ENCODE measurements at regions not wholly inside any gene's neighbourhood (a gene's known extent, or its start where the extent isn't known, plus 50 kb on each side); places are given as distances from the start of the nearest gene placed in this dataset.

DNA sequence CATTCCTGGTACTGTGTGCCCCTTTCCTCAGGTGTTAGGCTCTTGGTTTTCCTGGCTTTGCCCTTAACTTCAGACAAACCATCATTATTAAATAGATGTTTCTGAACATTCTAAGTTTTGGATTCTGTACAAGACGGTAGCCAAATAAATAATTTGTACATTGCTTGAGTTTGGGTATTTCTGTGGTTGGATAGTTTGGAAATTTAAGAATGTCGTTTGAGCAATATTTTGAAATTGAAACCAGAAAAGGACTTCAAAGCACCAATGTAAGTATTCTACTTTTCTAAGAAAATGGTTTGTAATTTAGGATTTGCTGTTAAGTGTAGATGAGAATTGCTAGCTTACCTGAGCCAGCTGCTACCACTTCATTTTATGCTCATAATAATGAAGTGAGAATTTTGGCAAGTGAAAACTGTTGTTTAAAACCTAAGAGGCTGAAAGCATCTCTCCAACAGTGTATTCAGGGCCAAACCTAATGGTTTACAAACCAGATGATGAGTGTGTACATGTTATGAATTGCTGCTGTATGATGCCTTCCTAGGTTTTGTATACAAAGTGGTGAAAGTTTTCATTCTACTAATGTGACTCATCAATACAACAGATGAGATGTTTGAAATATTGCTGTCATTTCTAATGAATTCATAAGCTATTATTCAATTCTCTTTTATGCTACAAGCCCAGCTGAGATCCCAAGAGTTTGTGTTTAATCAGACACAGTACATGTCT lies 181.5 kb upstream of the PRKD1 start:
- DNase-seq, result no peak
- TF ChIP-seq GATA1 (IDR thresholded peaks at IDR 0.05; ENCODE audit: low read depth, low read length), result no peak
- no peak for TF ChIP-seq POLR2A (IDR thresholded peaks at IDR 0.05; ENCODE audit: low read length)

DNA sequence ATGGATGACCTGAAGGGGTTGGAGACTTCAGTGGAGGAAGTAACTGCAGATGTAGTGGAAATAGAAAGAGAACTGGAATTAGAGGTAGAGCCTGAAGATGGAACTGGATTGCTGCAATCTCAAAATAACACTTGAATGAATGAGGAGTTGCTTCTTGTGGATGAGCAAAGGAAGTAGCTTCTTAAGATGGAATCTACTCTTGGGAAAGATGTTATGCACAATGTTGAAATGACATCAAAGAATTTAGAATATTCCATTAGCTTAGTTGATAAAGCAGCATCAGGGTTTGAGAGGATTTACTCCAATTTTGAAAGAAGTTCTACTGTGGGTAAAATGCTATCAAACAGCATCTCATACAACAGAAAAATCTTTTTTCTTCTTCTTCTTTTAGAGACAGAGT lies 186.4 kb upstream of the PRKD1 start:
- no peak for TF ChIP-seq GATA1 (IDR thresholded peaks at IDR 0.05; ENCODE audit: low read depth, low read length)
- DNase-seq, result no peak

DNA sequence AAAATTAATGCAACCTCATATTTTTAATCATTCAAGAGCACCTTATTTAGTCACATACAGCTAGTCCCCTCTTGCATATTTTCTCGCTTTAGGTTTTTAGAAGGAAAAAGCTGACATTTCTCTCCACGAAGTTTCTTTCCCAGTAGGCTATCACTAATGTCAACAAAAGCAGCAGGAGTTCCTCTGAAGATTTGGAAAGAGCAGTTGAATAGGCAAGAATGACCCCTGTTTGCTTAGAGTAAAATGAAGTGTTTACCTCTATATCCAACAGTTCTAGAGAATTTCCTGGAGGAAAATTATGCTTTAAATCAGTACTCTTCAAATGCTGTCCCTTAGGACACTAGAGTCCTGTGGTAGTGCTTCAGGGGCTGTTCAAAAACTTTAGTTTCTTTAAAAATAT lies 188.1 kb upstream of the PRKD1 start:
- no peak for DNase-seq
- TF ChIP-seq POLR2A (IDR thresholded peaks at IDR 0.05; ENCODE audit: low read length), result no peak
- no peak for TF ChIP-seq GATA1 (IDR thresholded peaks at IDR 0.05; ENCODE audit: low read depth, low read length)

DNA sequence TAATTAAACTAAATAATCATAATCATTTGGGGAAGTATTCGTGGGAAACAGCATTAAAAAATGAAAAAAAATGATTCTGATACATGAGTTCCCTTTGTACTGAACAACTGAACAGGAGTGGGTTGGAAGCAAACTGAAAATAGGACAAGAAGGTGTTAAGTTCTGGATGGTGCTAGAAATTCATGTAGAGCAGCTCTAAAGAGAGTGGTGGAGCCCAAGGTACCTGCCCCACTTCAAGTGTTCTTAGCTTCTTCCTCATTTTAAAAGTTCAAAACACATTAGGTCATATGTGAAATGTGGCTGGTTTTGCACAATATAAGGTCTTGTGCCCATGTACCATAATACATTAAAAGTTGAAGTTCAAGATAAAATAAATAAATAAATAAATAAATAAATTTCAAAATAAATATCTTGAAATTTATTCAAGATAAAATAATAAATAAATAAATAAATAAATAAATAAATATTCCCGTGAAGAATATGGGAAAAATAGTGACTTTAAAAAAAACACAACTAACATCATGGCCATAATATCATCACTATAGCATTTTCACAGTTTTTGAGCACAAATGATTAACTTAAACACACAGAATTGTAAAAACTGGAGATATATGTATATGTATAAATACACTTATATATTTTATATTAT lies 191.5 kb upstream of the PRKD1 start:
- TF ChIP-seq POLR2A (IDR thresholded peaks at IDR 0.05; ENCODE audit: low read length), result no peak
- TF ChIP-seq GATA1 (IDR thresholded peaks at IDR 0.05; ENCODE audit: low read depth, low read length), result no peak
- no peak for DNase-seq

DNA sequence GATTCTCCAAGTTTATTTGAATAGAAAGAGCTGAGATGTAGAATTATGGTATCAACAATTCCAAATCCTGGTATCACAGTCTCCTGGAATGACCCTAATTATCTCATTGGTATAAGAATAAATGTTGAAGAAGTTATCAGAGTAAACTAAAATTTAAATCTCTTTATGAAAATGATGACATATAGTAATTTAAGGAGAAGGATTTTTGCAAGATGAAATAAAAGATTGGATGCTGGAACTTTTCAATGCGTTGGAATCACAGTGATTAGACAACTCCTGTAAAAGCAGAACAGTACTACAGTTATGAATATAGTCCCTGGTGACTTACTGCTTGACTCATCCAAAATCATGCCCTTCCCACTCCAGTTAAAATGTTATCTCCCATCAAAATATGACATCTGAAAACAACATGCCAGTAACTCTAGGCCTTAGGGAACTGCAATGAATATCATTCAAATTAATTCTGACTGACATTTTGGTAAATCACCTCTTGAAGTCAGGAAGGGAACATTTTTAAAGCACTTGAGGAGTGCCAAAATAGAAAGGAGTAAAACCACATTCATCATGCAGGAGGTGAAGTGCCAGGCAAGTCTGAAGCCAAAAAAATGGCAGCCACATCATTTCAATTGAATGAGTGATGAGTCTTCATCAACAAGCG lies 197.8 kb upstream of the PRKD1 start:
- no peak for DNase-seq
- TF ChIP-seq GATA1 (IDR thresholded peaks at IDR 0.05; ENCODE audit: low read depth, low read length) (no peak), POLR2A (IDR thresholded peaks at IDR 0.05; ENCODE audit: low read length) (no peak)

DNA sequence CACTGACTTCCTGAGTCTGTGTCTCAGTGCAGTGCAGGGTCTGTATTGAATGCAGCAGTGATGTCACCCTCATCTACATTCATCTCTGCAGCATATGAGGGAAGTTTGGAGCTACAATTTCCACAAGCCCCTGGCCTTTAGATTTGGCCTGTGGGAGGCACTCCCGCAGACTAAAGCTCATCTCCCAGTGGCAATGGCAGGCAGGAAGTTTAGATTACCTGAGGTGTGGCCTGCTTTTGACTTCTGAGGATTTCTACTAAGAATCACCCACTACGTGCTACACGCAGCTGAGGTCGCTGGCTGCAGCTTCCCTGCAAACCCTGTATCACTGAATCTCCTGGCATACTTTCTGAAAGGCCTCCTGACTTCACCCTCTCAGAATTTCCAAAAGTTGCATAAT lies 202.2 kb upstream of the PRKD1 start:
- TF ChIP-seq GATA1 (IDR thresholded peaks at IDR 0.05; ENCODE audit: low read depth, low read length) (no peak), POLR2A (IDR thresholded peaks at IDR 0.05; ENCODE audit: low read length) (no peak)
- no peak for DNase-seq

DNA sequence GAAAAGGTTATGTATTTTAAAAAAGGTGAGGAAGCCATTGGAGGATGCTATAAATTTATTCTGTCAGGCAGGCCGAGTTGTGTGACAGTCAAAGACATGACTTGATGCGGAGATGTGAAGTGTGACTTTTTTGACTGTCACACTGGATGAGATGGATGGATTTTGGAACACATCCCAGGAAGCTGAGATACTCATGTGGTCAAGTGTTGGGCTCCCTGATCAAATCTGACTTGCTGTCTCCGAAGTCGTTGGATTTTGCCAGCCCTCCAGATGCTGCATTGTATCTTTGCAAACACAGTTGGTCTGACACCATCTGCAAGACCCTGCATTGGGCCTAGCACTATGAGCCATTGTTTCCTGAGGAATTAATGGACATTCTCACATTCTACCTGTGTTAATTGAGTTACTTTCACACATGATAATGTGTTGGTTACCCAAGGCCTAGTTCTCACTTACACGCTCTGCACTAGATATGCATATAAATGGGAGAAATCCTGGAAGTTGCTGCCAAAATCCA lies 204.0 kb upstream of the PRKD1 start:
- no peak for DNase-seq
- no peak for TF ChIP-seq GATA1 (IDR thresholded peaks at IDR 0.05; ENCODE audit: low read depth, low read length)
- no peak for TF ChIP-seq POLR2A (IDR thresholded peaks at IDR 0.05; ENCODE audit: low read length)

DNA sequence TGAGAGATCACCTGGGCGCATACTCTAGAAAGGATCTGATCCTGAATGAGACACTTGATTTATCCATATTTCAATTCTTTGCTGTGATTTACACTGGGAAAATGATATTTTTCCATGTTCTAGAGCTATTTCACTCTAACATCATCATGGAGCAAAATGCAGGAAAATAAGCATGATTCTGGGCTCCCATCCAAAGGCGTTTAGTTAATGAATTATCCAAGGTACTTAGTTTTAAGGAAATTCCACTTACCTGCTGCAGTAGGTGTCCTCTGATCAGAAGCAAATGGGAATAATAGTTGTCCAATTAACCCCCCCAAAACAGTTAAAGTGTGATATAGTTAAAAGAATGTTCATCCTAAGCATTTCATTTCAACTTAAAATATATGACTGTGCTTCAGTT lies 204.5 kb upstream of the PRKD1 start:
- DNase-seq, result no peak
- TF ChIP-seq POLR2A (IDR thresholded peaks at IDR 0.05; ENCODE audit: low read length) (no peak), GATA1 (IDR thresholded peaks at IDR 0.05; ENCODE audit: low read depth, low read length) (no peak)

DNA sequence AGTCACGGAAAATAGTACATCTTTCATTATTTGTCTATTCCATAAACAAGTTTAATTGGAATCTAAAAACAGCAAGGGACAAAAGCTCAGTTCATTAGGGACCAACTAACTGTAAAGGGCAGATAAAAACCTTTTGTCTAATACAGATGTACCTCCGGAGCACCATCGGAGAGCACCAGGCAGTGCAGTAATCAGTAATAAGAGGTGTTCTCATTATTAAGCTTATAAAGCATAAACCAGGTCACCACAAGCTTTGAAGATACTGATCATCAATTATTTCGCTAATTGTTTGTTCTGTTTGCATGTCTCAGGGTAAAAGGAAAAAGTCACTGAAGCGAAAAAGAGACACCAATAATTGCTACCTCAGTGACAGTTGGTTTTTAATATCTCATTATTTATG lies 207.3 kb upstream of the PRKD1 start:
- TF ChIP-seq GATA1 (IDR thresholded peaks at IDR 0.05; ENCODE audit: low read depth, low read length) (no peak), POLR2A (IDR thresholded peaks at IDR 0.05; ENCODE audit: low read length) (no peak)
- no peak for DNase-seq

DNA sequence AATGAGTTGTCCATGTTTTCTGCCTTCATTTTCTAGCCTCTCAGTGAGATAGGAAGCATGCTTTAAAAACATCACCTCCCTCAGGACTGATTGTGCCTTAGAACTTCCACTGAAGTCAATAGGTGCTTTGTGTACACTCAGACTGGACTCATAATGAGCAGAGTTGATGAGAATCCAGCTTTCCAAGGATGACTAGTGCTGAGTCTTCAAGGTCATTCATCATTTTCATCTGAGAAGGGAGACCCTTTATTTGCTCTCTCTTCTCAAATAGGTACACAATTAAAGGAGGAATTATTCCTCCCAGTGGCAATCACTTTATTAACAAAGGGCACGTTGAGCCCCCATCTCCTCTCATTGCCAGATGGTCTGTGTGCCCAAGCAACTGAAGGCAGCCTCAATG lies 210.9 kb upstream of the PRKD1 start:
- DNase-seq, result no peak
- TF ChIP-seq GATA1 (IDR thresholded peaks at IDR 0.05; ENCODE audit: low read depth, low read length) (no peak), POLR2A (IDR thresholded peaks at IDR 0.05; ENCODE audit: low read length) (no peak)

DNA sequence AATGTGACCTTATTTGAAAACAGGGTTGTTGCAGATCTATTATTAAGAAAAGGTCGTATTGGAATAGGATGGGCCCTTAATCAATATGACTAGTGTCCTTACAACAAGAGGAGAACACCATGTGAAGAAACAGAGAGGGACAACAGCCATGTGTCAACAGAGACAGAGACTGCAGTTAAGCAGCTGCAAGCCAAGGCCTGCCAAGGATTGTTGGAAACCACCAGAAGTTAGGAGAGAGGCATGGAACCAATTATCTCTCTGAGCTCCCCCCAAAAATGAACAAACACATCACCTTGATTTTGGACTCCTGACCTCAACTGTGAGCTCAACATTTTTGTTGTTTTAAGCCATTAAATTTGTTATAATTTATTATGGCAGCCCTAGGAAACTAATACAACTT lies 214.6 kb upstream of the PRKD1 start:
- TF ChIP-seq POLR2A (IDR thresholded peaks at IDR 0.05; ENCODE audit: low read length) (no peak), GATA1 (IDR thresholded peaks at IDR 0.05; ENCODE audit: low read depth, low read length) (no peak)
- DNase-seq, result no peak

DNA sequence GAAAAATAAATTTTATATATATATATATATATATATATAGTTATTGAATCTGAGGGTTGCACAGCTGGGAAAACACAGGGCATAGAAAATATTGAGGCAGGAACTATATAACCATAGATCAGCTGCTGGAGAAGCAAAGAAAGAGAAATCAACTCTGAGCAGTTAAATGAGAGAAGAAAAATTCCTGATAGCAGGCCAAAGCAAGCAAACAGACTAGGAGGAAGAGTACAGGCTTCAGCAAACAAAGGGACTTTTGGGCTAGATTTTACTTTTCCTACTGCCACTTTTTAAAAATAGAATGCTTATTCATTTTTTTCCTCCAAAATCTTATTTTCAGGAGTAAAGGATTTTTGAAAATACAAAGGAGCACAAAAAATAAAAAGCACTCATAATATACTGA lies 216.0 kb upstream of the PRKD1 start:
- TF ChIP-seq GATA1 (IDR thresholded peaks at IDR 0.05; ENCODE audit: low read depth, low read length) (no peak), POLR2A (IDR thresholded peaks at IDR 0.05; ENCODE audit: low read length) (no peak)

DNA sequence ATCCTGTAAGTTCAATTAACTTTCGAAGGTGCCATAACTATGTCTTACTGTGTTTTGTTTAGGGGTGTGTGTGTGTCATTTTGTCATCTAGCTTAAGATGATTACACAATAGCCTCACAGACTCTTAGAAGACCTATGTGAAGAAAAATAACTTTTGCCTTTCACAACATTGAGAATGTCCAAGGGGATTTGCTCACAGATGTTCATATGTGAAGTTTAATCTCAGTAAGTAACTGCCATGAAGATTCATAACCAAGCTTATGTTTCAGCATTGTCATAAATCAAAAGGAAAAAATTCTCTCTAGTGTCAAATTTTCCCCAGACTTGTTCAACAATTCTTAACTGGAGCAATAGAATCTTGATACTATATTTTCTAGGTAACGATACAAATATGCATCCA lies 226.1 kb upstream of the PRKD1 start:
- TF ChIP-seq POLR2A (IDR thresholded peaks at IDR 0.05; ENCODE audit: low read length), result no peak
- no peak for TF ChIP-seq GATA1 (IDR thresholded peaks at IDR 0.05; ENCODE audit: low read depth, low read length)

More for the DNA sequence above, 216.0 kb upstream of the PRKD1 start:
- no peak for DNase-seq

DNA sequence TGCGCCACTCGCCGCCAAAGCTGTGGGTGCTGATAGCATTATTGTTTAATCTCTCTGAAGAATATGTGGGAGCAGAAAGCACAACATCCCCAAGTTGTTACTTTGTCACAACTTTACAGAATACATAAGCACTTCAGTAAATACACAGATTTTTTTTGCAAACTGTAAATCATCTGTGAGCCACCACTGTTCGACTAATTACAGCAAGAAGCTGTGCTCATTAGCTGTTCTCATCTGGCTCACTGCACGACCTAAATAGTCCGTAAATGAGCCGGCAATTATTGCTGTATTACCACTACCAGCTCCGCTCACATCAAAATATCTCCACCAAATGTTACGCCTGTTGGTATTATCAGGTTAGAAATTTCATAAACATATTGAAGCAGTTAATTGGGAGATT lies 228.9 kb upstream of the PRKD1 start:
- TF ChIP-seq GATA1 (IDR thresholded peaks at IDR 0.05; ENCODE audit: low read depth, low read length), result no peak
- no peak for TF ChIP-seq POLR2A (IDR thresholded peaks at IDR 0.05; ENCODE audit: low read length)
- no peak for DNase-seq

More for the DNA sequence above, 226.1 kb upstream of the PRKD1 start:
- DNase-seq, result no peak

All from erythroblast (primary cell).